ENCODE measurements at regions not wholly inside any gene's neighbourhood (a gene's known extent, or its start where the extent isn't known, plus 50 kb on each side); places are given as distances from the start of the nearest gene placed in this dataset.

DNA sequence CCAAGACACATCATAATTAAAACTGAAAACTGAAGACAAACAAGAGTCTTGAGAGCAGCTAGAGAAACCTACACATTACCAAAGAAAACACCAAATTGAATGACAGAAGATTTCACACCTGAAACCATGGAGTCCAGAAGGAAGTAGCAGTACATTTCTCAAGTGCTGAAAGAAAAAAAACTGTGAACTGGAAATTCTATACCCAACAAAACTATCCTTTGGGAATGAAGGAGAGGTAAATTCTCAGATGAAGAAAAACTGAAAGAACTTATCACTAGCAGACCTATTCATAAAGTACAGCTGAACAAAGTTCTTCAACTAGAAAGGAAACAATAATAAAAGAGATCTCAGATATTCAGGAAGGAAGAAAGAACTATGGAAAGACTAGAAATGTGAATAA is 198.7 kb upstream of the ZNF507 start:
- no peak for TF ChIP-seq OSR1 (CRISPR knock-in tag; IDR thresholded peaks at IDR 0.05)
- TF ChIP-seq, protein P1, sequence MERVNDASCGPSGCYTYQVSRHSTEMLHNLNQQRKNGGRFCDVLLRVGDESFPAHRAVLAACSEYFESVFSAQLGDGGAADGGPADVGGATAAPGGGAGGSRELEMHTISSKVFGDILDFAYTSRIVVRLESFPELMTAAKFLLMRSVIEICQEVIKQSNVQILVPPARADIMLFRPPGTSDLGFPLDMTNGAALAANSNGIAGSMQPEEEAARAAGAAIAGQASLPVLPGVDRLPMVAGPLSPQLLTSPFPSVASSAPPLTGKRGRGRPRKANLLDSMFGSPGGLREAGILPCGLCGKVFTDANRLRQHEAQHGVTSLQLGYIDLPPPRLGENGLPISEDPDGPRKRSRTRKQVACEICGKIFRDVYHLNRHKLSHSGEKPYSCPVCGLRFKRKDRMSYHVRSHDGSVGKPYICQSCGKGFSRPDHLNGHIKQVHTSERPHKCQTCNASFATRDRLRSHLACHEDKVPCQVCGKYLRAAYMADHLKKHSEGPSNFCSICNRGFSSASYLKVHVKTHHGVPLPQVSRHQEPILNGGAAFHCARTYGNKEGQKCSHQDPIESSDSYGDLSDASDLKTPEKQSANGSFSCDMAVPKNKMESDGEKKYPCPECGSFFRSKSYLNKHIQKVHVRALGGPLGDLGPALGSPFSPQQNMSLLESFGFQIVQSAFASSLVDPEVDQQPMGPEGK (CRISPR knock-in tag; IDR thresholded peaks at IDR 0.05; ENCODE audit: borderline replicate concordance) = no peak
- TF ChIP-seq ARNTL (CRISPR knock-in tag; IDR thresholded peaks at IDR 0.05; ENCODE audit: borderline replicate concordance, low read depth) = no peak
- TF ChIP-seq PPARA (CRISPR knock-in tag; IDR thresholded peaks at IDR 0.05; ENCODE audit: borderline replicate concordance) = no peak
- TF ChIP-seq, protein P2, sequence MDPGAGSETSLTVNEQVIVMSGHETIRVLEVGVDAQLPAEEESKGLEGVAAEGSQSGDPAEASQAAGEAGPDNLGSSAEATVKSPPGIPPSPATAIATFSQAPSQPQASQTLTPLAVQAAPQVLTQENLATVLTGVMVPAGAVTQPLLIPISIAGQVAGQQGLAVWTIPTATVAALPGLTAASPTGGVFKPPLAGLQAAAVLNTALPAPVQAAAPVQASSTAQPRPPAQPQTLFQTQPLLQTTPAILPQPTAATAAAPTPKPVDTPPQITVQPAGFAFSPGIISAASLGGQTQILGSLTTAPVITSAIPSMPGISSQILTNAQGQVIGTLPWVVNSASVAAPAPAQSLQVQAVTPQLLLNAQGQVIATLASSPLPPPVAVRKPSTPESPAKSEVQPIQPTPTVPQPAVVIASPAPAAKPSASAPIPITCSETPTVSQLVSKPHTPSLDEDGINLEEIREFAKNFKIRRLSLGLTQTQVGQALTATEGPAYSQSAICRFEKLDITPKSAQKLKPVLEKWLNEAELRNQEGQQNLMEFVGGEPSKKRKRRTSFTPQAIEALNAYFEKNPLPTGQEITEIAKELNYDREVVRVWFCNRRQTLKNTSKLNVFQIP (CRISPR knock-in tag; IDR thresholded peaks at IDR 0.05; ENCODE audit: borderline replicate concordance, low read depth) = no peak
- TF ChIP-seq RARB (CRISPR knock-in tag; IDR thresholded peaks at IDR 0.05) = no peak
- no peak for TF ChIP-seq ISL1 (CRISPR knock-in tag; IDR thresholded peaks at IDR 0.05)
- TF ChIP-seq ZNF8 (CRISPR knock-in tag; IDR thresholded peaks at IDR 0.05) = no peak
- TF ChIP-seq, protein P3, sequence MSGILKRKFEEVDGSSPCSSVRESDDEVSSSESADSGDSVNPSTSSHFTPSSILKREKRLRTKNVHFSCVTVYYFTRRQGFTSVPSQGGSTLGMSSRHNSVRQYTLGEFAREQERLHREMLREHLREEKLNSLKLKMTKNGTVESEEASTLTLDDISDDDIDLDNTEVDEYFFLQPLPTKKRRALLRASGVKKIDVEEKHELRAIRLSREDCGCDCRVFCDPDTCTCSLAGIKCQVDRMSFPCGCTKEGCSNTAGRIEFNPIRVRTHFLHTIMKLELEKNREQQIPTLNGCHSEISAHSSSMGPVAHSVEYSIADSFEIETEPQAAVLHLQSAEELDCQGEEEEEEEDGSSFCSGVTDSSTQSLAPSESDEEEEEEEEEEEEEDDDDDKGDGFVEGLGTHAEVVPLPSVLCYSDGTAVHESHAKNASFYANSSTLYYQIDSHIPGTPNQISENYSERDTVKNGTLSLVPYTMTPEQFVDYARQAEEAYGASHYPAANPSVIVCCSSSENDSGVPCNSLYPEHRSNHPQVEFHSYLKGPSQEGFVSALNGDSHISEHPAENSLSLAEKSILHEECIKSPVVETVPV (CRISPR knock-in tag; IDR thresholded peaks at IDR 0.05) = no peak
- no peak for TF ChIP-seq TOX (CRISPR knock-in tag; IDR thresholded peaks at IDR 0.05; ENCODE audit: borderline replicate concordance)
- TF ChIP-seq, protein P4, sequence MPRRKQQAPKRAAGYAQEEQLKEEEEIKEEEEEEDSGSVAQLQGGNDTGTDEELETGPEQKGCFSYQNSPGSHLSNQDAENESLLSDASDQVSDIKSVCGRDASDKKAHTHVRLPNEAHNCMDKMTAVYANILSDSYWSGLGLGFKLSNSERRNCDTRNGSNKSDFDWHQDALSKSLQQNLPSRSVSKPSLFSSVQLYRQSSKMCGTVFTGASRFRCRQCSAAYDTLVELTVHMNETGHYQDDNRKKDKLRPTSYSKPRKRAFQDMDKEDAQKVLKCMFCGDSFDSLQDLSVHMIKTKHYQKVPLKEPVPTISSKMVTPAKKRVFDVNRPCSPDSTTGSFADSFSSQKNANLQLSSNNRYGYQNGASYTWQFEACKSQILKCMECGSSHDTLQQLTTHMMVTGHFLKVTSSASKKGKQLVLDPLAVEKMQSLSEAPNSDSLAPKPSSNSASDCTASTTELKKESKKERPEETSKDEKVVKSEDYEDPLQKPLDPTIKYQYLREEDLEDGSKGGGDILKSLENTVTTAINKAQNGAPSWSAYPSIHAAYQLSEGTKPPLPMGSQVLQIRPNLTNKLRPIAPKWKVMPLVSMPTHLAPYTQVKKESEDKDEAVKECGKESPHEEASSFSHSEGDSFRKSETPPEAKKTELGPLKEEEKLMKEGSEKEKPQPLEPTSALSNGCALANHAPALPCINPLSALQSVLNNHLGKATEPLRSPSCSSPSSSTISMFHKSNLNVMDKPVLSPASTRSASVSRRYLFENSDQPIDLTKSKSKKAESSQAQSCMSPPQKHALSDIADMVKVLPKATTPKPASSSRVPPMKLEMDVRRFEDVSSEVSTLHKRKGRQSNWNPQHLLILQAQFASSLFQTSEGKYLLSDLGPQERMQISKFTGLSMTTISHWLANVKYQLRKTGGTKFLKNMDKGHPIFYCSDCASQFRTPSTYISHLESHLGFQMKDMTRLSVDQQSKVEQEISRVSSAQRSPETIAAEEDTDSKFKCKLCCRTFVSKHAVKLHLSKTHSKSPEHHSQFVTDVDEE (CRISPR knock-in tag; IDR thresholded peaks at IDR 0.05) = no peak
- no peak for TF ChIP-seq ZFP3 (CRISPR knock-in tag; IDR thresholded peaks at IDR 0.05)
- no peak for TF ChIP-seq ESRRG (CRISPR knock-in tag; IDR thresholded peaks at IDR 0.05)
- TF ChIP-seq, protein P5, sequence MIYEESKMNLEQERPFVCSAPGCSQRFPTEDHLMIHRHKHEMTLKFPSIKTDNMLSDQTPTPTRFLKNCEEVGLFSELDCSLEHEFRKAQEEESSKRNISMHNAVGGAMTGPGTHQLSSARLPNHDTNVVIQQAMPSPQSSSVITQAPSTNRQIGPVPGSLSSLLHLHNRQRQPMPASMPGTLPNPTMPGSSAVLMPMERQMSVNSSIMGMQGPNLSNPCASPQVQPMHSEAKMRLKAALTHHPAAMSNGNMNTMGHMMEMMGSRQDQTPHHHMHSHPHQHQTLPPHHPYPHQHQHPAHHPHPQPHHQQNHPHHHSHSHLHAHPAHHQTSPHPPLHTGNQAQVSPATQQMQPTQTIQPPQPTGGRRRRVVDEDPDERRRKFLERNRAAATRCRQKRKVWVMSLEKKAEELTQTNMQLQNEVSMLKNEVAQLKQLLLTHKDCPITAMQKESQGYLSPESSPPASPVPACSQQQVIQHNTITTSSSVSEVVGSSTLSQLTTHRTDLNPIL (CRISPR knock-in tag; IDR thresholded peaks at IDR 0.05; ENCODE audit: low read depth) = no peak
